GM21515 (cell line): ENCODE measurements at regions not wholly inside any gene's neighbourhood (a gene's known extent, or its start where the extent isn't known, plus 50 kb on each side); places are given as distances from the start of the nearest gene placed in this dataset.

Experiments used
- ATAC-seq: cut with Tn5 transposase; IDR thresholded peaks from one replicate; pipeline ENCODE4 v1.9.1; 2021; ENCODE audit not compliant: unreplicated experiment

- no peak for ATAC-seq
Observed at GRCh38 chr10:94085766-94086437, 92.2 kb downstream of the PLCE1 start.

DNA sequence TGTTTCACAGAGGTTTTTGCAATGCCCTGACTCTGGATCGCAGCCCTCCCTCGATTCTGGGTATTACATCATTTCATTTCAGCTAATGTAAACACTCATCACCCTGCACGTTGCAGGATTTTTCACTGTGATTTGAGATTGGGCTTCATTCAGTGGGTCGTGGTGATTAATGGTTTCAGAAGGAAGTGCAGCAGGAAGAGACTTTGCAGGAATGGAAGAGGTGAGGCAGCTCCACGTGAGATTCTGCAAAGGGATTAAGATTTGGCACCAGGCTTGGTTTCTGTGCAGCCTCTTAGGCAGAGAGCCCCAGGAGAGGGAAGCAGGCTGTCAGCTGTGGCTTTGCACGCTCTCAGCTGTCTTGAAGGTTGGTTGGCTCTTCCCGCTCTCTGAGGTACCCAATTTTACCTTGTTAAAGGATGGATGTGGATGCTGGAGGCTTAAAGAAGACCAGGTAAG, 95.2 kb downstream of the PLCE1 start:
- no peak for ATAC-seq

DNA sequence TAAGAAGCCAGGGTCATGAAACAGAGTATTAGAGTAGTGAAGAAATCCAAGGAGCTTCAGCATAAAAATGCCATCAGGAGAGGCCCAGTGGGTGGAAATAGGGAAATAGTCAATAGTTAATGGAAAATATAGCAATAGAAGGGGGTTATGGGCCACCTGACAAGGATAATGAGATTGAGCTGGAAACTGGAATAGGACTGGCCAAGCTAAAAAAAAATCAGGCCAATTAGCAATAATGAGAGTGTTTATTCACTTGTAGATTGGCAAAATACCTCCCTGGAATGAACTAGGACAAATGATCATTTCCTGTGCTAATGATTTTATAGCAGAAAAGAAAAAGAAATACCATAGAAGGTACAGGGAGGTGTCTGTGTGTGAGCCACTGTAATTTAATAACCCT, 97.9 kb downstream of the PLCE1 start:
- no peak for ATAC-seq

DNA sequence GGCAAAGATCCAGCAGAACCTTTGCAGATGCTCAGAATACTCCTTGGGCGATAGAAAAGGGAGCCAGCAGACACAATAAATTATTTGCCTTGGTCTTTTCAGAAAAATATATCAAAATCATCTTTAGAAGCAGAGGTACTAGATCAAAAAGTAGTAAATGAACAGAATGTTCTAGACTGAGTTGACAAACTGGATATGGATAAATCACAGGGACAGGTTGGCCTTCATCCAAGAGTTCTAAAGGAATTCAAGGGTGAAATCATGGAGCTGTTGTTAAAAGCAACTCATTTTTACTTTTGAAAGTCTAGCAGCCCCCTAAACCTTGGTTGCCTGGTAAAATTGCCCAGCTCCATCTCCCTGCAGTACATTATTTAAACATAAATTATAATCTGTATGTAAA, 99.1 kb downstream of the PLCE1 start:
- no peak for ATAC-seq

DNA sequence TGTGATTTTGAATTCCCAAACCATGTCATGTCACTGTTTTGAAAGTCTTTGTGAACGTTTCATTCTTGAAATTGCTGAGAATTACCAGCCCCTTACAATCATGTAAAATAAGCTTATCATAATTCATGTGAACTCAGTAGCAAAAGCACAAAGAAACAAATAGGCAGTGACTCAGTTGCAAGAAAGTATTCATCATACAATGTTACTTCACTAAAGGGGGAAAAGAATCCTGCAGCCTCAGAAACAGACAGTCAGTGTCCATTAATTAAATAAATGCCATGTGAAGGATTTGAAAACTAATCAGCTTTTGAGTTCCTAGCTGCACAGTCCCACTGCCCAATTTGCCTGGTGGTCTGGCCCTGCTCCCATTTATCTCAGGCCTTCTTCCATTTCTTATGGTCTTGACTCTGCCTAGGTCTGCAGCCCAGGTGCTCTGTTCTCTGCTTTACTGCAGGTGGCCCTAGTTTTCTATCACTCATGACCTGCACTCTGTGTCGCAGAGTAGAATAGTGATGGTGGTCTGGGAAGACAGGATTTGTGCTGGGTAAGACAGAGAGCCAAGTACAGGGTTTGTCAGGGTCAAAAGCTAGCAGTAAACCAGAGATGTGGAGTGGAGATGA, 99.7 kb downstream of the PLCE1 start:
- ATAC-seq, result no peak

DNA sequence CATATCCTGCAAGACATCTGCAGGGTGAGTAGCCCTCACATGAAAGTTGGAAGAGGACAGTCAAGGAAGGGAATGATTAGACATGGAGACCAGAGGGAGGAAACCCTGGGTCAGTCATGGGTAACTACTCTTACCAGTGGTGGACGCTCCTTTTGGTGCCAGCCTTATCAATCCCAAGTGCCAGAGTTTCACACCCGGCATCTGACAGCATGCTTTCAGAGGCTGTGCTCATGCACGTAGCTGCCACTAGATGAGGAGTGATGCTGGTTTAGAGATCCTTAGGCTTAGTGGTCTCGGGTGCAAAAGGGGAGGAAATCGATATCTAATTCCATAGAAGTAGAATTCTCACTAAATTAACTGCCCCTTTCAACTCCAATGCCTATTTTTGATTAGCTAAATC, 100.8 kb downstream of the PLCE1 start:
- ATAC-seq, result no peak

GRCh38 chr10:94097656-94098055, 103.9 kb downstream of the PLCE1 start:
- ATAC-seq, result no peak

- ATAC-seq, result no peak
Observed at GRCh38 chr10:94098896-94099295, 105.2 kb downstream of the PLCE1 start.

GRCh38 chr10:94101894-94102293, 108.2 kb downstream of the PLCE1 start:
- ATAC-seq, result no peak

DNA sequence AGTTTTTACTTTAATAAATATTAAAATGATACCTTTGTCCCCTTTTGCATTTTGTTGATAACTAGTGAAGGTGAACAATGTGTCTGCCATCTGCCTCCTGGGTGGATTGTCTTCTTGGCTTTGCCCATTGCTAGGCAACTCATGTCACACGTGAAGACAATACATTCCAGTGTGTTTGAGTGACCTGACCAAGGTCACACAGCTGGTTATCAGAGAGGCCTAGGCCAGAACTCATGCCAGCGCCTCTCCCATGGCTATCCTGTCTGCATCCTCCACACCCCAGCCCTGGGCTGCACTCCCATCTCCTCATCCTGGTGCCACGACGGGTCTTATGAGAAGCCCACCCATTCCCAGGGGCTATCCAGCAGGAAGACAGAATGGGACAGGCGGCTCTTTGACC, 108.7 kb downstream of the PLCE1 start:
- ATAC-seq, result no peak

DNA sequence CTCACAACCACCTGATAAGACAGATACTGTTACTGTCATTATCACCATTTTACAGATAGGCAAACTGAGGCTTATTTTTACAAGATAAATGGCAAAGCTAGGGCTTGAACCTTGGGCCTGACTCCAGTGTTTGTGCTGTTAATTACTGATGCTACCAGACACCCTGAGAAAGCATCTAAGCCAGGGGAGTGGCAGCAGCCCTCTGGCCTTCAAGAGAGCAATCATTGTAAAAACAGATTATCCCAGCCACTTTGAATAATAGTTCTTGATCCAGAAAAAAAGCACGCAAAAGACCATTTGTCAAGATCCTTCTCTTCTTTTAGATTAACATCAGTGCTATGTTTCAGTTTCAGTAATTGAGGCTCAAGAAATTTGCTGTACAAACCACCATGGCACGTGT, 109.5 kb downstream of the PLCE1 start:
- no peak for ATAC-seq

DNA sequence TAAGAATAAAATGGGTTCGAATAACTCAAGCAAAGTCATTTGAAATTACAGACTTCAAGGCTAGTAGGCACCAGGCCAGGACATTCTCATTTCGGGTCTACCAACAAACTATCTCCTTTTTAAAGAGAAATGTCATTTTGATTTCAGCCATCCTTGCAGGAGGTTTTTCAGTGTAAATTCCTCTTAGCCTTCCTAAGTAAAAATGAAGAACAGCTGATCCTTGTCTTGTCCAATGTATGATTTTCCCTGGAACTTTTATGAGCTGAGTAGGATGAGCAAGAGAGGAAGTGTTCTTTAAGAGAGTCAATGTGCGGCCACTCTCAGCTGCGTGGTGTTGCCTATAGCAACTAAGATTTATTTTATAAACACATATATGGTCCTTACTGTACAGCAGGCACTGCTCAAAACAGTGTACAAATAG, 110.1 kb downstream of the PLCE1 start:
- no peak for ATAC-seq

GRCh38 chr10:94104316-94105000, 110.7 kb downstream of the PLCE1 start:
- no peak for ATAC-seq

DNA sequence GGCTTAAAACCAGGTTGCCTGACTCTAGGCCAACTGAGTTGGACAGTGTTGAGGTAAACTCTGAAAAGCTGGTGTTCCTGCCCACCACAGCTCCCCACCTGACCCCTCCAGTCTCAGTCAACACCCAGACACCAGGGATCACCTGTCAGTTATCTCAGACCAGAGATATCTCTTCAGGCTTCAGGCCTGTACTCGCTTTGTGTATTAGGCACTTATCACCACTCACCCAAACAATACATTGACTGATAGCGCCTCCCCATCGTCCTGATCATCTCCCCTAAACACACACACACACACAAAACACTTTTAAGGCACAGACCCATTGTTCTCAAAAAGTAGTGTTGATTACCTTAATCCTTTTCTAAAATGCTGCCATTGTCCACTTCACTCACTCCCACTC, 111.5 kb downstream of the PLCE1 start:
- no peak for ATAC-seq

DNA sequence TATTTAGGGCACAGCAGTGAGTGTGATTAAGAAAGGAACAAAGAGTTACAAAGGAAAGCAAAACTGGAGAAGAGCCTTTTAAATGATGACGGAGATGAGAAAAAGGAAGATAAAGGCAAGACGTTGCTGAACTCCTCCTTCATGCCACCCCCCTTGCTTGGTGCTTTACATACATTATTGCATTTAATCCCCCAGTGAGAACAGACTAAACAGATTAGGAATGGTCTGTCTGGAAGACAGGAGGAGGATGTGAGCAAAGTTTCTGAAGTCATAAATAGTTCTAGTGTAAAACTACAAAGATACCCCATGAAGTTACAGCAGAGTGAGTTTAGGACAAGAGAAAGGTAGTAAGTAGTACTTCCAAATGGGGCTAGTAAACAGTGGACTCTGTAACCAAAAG, 113.5 kb downstream of the PLCE1 start:
- ATAC-seq, result no peak

DNA sequence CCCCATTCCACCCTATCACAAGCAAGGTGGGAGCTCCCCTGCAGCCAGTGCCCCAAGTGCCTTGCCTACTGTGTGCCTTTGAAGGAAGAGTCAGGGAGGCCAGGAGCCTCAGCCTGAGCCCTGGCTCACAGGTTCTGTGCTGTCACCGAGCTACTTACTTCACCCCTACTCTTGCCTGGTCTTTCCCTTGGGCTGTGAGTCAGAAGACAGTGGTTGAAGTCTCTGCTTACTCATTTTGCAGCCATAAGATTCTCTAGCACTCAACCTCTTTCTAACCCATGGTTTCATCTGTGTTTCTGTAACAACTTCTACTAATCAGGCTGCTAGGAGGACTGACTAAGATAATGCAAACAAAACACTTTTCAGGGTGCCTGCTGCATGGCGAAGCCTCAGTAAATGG, 114.5 kb downstream of the PLCE1 start:
- ATAC-seq, result no peak

- ATAC-seq, result no peak
Observed at GRCh38 chr10:94111367-94111766, 117.6 kb downstream of the PLCE1 start.

- no peak for ATAC-seq
Observed at GRCh38 chr10:94112321-94112720, 118.6 kb downstream of the PLCE1 start.

DNA sequence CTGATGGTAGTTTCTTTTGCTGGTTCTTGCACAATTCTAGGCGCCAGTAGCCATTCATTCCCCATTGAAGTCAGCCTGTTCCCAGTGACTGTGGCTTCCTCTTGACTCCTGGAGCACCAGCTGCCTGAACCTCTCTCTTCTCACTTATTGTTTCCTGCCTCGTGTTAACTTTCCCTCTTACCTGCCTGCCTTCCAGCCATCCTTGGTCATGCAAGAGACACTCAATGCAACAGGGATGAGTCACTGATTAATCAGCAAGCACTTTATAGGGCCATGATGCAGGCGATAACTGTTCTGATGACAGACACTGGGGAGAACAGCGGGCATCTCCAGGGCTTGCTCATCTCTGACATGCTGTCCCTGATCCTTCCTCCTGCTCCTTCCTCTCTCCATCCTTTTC, 122.0 kb downstream of the PLCE1 start:
- no peak for ATAC-seq

- no peak for ATAC-seq
Observed at GRCh38 chr10:94116848-94117247, 123.1 kb downstream of the PLCE1 start.

DNA sequence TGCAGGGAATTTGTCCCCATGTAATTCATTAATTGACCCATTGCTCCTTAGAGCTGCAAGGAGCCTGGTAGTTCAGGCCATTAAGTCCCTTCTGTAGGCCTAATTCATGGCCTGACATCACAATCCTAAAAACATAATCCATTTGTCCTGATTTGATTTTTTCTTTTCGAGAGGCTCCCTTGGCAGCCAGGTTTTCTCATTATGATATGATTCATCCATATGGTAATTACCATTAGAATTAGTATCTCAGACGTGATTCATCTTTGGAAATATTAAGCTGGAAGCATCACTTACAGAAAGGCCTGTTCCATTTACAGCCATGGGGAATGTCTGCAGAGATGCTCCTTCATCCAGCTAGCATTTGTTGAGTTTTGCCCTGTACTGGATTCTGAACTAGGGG, 128.5 kb downstream of the PLCE1 start:
- no peak for ATAC-seq

GRCh38 chr10:94123258-94123995, 129.7 kb downstream of the PLCE1 start:
- ATAC-seq, result no peak
